GM12872 (cell line): ENCODE measurements at regions not wholly inside any gene's neighbourhood (a gene's known extent, or its start where the extent isn't known, plus 50 kb on each side); places are given as distances from the start of the nearest gene placed in this dataset.

Experiments used
- TF ChIP-seq, protein P1 (sequence below): IDR thresholded peaks from 3 replicates; pipeline ENCODE4 v1.5.1; 2011; ENCODE audit warnings: low read depth, mild to moderate bottlenecking, low read length, moderate library complexity; ENCODE audit not compliant: insufficient read depth

DNA sequence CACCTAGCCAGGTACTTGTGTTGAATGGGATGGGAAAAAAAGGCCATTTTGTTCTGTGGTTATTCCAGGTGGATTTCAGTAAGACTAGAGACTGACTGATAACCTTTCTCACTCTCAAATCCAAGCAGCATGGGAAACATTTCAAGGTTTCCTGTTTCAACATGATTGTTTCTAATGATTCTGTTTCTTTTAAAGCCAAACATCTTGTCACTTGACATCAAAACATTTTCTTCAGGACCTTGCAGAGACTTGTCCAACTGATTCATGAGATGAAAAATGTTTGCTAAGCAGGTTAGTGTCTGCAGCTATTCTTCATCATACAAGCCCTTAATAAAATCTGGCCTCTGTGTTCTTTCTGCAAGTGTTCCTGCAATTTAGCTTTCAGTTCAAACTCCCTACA, 456.5 kb upstream of the CWC22 start:
- TF ChIP-seq, protein P1, sequence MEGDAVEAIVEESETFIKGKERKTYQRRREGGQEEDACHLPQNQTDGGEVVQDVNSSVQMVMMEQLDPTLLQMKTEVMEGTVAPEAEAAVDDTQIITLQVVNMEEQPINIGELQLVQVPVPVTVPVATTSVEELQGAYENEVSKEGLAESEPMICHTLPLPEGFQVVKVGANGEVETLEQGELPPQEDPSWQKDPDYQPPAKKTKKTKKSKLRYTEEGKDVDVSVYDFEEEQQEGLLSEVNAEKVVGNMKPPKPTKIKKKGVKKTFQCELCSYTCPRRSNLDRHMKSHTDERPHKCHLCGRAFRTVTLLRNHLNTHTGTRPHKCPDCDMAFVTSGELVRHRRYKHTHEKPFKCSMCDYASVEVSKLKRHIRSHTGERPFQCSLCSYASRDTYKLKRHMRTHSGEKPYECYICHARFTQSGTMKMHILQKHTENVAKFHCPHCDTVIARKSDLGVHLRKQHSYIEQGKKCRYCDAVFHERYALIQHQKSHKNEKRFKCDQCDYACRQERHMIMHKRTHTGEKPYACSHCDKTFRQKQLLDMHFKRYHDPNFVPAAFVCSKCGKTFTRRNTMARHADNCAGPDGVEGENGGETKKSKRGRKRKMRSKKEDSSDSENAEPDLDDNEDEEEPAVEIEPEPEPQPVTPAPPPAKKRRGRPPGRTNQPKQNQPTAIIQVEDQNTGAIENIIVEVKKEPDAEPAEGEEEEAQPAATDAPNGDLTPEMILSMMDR = no peak

DNA sequence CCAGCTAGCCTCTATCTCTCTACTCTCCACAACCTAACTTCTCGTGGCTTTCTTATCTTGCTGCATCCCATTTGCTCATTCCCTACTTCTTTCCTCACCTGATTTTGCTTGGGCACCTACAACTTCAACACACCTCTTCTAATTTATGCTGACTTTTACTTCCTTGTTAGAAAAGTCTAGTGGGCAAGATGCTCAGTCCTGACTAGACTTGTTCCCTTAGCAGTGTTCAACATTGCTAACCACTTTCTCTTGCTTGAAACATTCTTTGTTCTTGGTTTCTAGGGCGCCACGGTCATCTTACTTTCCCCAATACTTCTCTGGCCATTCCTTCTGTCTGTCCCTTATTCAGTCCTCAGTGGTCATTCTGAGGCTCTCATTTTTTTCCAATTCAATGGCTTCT, 454.7 kb upstream of the CWC22 start:
- TF ChIP-seq, protein P1 = no peak

DNA sequence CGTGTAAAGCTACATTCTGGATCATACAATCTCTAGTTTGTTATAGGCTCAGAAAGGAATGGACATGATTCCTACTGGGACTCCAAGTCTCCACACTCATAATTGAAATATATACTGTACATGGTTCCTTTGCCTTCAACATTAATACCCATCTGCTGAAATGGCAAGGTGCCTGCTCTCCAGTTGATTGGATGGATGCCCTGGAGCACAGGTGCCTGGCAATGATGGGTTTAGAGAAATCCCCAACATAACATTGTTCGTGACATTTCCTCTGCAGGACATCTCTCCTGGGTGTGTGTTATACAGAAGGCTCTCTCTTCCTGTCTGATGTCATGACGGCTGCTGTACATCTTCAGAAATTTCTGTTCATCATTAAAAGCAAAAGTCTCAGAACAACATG, 449.7 kb upstream of the CWC22 start:
- TF ChIP-seq, protein P1 = no peak

DNA sequence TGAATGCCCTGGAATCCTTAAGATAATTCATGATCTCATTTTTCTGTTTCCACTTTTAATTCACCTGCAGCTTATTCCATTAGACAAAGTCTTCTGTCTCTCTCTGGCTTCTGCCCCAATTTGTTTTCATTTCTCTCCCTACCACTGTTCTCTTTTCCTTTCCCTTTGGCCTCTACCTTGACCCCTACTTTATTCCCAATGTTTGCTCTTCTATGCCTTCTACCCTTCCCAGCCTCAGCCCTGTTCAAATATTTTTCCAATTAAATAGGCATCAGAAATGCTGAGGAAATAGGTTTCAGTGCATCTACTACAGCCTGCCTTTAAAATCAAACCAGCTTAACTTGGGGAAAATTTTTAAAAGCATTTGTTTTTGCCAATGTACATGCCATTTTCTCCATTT, 443.7 kb upstream of the CWC22 start:
- TF ChIP-seq, protein P1 = no peak

DNA sequence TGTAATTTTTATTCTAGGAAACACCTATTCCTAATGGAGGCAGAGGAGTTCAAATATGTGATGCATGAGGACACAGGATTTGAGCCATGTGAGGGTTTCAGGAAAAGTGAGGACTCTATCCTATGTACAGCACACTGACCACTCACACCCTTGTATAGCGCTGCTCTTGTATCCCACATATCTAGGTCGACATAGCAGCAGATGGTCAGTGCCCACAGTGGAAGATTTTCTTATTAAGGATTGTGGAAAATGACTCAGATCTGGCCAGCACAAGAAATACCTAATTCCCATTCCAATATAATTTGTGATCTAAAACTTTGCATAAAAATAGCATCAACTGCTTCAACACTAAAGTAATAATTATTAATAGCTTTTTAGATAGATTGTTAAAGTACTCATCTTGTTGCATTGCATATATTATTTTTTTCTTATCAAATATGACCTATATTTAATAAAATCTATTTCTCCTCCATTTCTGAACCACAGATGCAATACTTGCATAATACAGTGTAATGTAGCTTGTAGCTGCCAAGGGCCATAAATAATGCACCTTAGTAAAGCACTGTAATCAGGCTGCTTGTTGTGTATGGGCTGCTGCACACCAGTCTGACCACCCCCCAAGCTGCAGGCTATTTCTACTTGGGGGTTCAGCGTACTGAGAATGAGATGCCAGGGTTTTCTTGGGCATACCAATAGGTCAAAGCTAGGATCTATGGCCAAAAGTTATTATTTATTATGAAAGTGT, 442.2 kb upstream of the CWC22 start:
- TF ChIP-seq, protein P1 = no peak

DNA sequence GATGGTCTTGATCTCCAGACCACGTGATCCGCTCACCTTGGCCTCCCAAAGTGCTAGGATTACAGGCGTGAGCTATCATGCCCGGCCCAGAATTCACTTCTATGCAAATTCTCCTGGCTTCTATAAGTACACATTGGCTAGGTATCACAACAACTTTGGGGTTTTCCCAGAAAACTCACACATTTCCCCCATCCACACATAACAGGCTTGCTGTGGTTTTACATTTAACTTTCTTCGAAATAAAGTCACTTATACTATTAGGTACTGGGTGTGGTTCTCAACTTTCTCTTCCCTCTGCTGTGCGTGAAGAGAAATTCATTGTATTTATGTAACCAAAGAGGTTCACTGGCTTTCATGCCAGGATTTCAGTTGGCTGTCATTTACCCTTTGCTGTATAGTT, 439.4 kb upstream of the CWC22 start:
- TF ChIP-seq, protein P1 = no peak

DNA sequence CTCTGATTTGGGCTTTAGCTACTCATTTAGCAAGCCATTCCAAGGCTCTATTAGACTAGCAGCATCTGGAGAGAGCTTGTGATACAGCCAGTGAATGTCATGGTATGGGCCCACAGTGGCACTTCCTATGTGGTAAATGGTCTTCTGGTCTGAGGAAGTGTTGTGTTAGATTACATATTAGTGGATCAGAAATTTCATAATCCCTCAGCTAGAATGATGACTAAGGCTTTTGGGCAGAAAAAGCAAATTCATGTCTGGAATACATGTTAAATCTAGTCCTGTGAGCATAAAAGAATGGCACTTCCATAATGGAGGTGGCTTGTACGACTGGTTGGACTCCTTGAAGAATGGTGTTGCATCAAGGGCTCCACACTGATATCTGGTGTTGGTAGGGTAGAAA, 436.8 kb upstream of the CWC22 start:
- TF ChIP-seq, protein P1 = no peak
